B cell (primary cell): ENCODE measurements at regions not wholly inside any gene's neighbourhood (a gene's known extent, or its start where the extent isn't known, plus 50 kb on each side); places are given as distances from the start of the nearest gene placed in this dataset.

ENCODE experiments used
- EZH2 ChIP-seq: IDR thresholded peaks from 2 replicates; pipeline ENCODE4 v1.6.1; 2012; ENCODE audit warnings: borderline replicate concordance, low read depth, mild to moderate bottlenecking, moderate library complexity, low read length; ENCODE audit not compliant: insufficient read depth, poor library complexity, severe bottlenecking
- TF ChIP-seq, protein P1 (sequence below): fragments of 200-600 bp; IDR thresholded peaks from one replicate; pipeline ENCODE4 v1.8.0; 2022; ENCODE audit warnings: antibody characterized with exemption, mild to moderate bottlenecking

DNA sequence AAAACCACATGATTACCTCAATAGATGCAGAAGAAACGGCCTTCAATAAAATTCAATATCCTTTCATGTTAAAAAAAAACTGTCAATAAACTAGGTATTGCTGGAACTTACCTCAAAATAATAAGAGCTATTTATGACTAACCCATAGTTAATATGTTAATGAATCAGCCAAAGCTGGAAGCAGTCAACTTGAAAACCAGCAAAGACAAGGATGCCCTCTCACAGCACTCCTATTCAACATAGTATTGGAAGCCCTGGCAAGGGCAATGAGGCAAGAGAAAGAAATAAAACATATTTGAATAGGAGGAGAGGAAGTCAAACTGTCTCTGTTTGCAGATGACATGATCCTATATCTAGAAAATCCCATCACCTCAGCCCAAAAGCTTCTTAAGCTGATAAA is 456.1 kb downstream of the OCA2 start:
- no peak for TF ChIP-seq EZH2
- TF ChIP-seq, protein P1, sequence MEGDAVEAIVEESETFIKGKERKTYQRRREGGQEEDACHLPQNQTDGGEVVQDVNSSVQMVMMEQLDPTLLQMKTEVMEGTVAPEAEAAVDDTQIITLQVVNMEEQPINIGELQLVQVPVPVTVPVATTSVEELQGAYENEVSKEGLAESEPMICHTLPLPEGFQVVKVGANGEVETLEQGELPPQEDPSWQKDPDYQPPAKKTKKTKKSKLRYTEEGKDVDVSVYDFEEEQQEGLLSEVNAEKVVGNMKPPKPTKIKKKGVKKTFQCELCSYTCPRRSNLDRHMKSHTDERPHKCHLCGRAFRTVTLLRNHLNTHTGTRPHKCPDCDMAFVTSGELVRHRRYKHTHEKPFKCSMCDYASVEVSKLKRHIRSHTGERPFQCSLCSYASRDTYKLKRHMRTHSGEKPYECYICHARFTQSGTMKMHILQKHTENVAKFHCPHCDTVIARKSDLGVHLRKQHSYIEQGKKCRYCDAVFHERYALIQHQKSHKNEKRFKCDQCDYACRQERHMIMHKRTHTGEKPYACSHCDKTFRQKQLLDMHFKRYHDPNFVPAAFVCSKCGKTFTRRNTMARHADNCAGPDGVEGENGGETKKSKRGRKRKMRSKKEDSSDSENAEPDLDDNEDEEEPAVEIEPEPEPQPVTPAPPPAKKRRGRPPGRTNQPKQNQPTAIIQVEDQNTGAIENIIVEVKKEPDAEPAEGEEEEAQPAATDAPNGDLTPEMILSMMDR: no peak
